ENCODE measurements at regions not wholly inside any gene's neighbourhood (a gene's known extent, or its start where the extent isn't known, plus 50 kb on each side); places are given as distances from the start of the nearest gene placed in this dataset.
"Not testable (repeated sequence)": the region's sequence is repeated elsewhere in the genome, so short reads cannot be mapped to it uniquely, and the experiment has no call there.

DNA sequence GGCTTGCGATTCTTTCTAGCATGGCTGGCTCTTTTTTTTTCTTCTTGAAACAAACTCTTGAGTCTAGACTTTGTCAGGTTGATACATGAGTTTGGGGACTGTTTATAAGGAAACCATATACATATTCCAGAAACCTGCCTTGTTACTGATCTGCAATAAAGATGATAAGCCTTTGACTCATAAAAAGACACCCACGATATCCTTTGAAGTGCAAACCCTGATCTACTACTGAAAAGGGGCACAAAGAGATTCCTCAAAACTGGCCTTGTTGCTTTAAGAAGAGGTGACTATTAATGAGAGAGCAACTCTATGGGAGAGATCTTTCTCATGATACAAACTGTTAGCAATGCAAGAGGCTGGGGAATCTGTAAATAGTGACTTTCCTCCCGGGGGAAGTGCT, 247.1 kb downstream of the ANKRD30B start:
- ATAC-seq (ENCODE audit: low FRiP score); DNase-seq (ENCODE audit: low spot score): not testable (repeated sequence)

DNA sequence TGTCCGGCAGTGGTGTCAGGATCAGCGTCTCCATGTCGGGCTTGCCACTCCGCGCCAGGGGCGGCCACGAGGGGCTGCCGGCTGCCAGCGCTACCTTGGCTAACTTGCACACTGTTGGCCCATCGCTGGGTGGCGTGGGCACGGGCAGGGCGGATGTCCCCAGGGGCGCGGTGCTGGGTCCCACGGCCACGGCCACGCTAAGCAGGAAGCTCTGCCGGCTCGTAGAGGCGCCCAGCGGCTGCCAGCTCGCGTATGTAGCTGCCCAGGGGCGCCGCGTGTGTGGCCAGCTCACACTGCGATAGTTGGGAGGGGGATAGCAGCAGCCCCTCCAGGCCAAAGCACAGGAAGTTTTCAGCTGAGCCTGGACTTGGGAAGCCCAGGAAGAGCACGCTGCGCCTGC, 249.4 kb downstream of the ANKRD30B start:
- ATAC-seq (ENCODE audit: low FRiP score) (no peak), DNase-seq (ENCODE audit: low spot score) (no peak)
- TF ChIP-seq, protein P1, sequence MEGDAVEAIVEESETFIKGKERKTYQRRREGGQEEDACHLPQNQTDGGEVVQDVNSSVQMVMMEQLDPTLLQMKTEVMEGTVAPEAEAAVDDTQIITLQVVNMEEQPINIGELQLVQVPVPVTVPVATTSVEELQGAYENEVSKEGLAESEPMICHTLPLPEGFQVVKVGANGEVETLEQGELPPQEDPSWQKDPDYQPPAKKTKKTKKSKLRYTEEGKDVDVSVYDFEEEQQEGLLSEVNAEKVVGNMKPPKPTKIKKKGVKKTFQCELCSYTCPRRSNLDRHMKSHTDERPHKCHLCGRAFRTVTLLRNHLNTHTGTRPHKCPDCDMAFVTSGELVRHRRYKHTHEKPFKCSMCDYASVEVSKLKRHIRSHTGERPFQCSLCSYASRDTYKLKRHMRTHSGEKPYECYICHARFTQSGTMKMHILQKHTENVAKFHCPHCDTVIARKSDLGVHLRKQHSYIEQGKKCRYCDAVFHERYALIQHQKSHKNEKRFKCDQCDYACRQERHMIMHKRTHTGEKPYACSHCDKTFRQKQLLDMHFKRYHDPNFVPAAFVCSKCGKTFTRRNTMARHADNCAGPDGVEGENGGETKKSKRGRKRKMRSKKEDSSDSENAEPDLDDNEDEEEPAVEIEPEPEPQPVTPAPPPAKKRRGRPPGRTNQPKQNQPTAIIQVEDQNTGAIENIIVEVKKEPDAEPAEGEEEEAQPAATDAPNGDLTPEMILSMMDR (IDR thresholded peaks at IDR 0.05) = no peak

DNA sequence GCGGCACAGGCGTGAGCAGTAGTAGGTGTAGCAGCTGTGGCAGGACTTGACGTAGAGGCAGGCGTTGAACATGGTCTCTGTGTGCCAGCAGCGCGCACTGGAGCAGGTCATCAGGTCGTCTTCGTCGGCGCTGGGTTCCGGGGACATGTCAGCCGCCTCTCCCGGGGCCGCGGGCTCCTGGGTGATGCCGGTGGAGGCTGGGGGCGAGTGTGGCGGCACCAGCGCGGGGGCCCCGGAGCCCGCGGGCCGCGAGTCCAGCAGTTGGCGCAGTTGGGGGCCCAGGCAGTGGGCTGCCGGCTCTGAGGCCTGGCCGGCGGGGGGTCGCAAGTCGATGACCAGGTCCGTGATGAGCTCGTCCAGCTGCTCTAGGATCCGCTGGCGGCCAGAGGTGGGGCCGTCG, 249.9 kb downstream of the ANKRD30B start:
- not testable (repeated sequence) for DNase-seq (ENCODE audit: low spot score); ATAC-seq (ENCODE audit: low FRiP score)

DNA sequence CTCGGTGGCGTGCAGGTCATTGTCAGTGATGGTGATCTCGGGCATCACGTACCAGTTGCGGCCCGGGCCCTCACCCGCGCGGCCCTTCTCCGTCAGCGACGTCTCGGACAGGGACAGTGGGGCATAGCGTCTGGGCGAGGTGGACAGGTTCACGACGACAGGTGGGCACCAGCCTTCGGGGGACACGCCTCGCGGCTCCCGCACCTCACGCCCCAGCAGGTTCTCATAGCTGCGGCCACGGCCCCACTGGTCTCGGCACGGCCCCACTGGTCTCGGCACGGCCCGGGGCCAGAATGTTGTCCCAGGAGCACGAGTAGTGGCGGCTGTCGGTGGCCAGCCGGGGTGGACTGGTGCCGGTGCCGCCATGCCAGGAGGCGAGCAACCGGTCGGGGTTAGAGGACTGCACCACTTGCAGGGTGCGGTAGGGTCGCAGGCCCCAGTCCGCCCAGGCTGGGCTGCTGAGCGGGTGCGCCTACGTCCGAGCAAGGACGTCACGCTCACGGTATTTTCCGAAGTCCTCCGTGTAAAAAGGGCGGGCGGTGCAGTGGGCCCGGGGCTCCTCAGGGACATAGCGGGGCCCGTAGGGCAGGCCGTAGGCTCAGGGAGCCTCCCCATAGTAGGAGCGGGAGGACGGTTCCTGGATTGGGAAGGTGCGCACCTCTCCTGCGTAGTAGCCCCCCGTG, 250.5 kb downstream of the ANKRD30B start:
- DNase-seq (ENCODE audit: low spot score); ATAC-seq (ENCODE audit: low FRiP score): not testable (repeated sequence)

DNA sequence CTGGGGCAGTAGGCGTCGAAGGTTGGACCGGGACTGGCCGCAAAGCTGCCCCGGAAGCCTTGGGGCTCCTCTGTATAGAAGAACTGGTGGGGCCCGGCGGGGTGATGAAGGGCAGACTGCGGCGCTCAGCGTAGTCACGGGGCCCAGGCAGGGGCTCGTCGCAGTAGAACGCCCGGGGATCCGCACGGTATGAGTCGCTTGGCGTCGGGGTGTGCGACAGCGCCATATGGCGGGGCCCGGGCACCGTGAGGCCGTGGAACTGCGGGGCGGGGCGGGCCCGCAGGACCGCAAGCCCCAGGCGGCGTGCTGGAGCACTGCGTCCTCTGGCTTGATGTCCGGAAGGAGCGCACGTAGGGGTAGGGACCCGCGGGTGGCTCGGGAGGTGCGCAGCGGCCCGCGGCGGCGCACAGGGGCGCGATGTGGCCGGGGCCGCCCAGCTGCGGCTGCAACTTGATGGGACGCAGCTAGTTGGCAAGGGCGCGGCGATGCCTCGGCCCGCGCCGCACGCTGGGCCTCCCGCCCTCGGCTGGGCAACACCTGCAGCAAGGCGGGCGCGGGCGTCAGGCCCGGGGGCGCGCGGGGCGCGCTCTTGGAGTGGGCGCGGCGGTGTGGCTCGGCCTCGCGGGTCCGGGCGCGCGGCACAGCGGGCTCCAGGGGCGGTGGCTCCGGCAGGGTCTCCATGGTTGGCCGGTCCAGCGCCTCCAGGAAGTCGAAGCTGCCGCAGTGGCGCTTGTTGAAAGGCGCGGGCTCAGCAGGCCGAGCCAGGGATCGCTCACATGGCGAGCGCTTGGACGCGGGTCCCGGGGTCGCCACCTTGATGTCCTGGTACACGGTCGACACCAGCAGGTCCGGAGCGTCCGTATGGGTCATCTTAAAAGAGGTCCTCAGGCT, 251.4 kb downstream of the ANKRD30B start:
- TF ChIP-seq, protein P1 (IDR thresholded peaks at IDR 0.05) = no peak
- no peak for DNase-seq (ENCODE audit: low spot score)
- no peak for ATAC-seq (ENCODE audit: low FRiP score)

DNA sequence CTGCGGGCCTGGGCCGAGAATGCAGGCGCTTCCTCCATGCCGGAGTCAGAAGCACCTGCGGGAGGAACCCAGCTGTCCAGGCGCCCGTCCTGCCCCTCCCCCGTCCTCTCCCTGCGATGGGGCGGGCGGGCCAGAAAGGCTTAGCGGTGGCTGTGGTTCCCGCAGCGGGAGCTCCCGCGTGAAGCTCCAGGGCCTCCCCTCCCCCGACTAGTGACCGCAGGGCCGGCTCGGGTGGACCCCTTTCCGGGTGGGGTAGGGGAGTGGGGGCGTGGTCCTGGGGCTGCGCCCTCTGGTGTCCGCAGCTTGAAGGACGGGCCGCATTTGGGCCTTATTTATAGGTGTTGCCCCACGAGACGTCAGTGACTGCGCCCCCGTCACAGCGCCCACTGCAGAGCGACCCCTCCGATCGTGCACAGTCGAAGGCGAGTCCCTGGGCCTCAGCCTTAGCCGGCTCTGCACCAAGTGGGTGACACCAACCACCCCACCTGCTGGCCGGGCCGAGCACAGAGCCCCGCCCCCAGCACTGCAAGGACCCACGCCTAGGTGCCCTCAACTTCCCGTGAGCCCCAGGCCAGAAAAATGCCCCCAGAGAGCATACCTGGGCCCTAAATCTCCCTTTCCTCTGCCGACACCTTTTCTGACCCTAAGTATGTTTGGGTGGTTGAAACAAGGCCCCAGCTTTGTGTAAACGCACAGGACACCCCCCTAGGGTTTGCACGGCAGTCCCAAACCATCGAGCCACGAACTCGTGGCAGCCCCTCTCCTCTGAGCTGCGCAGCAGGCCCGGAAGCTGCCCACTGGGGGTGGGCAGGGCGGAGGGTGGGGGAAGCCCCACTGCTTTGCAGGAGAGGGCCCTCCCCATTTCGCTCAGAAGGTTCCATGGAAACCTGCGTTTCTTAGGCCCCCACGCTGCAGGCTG, 252.4 kb downstream of the ANKRD30B start:
- not testable (repeated sequence) for DNase-seq (ENCODE audit: low spot score)

DNA sequence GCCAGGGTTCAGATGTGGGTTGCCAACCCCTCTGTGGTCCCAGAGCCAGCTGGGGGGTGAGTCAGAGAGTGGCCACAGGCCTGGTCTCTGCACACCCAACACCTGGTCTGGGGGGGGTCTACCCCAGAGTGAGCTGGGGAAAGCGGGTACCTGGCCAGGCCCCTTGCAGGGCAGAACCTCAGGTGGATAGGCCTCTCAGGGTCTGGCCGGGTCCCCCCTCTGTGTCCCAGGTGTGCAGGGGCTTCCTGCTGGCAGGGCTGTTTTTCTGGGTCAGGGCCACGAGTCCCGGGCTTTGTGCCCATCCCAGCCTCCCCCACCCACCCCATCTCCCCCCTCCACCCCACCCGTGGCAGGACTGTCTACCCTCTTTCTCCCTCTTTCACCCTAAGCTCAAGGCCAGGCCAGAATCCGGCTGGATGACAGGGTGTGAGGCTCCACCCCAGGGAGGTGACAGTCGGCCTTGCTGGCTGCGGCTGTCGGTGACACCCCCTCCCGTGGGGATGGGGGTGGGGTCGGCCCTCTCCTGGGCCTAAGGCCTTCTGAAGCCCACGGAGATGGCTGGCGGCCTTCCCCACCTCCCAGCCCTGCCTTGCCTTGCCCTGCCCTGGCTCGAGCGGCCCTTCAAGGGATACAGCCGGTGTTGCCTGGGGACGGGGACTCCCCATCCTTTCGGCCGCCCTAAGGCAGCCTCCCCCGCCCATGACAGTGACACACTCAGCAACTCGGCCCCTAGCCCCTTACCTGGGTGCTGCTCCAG, 253.2 kb downstream of the ANKRD30B start:
- not testable (repeated sequence) for ATAC-seq (ENCODE audit: low FRiP score); DNase-seq (ENCODE audit: low spot score)

More for the DNA sequence above, 252.4 kb downstream of the ANKRD30B start:
- ATAC-seq (ENCODE audit: low FRiP score) = not testable (repeated sequence)

DNA sequence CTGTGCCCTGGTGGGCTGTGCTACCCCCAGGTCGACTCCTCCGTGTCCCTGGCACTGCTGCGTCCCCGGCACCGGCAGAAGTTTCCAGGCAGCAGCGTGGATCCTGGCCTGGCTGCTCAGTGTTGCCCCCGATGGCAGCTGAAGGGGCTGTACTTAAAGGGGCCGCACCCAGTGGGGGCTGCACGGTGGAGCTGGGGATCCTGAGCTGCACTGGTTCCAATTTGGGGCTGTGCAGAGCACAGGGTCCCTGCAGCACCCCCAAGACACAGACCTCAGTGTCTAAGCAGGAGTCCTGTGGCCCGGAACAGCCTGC, 253.8 kb downstream of the ANKRD30B start:
- ATAC-seq (ENCODE audit: low FRiP score); DNase-seq (ENCODE audit: low spot score): not testable (repeated sequence)

DNA sequence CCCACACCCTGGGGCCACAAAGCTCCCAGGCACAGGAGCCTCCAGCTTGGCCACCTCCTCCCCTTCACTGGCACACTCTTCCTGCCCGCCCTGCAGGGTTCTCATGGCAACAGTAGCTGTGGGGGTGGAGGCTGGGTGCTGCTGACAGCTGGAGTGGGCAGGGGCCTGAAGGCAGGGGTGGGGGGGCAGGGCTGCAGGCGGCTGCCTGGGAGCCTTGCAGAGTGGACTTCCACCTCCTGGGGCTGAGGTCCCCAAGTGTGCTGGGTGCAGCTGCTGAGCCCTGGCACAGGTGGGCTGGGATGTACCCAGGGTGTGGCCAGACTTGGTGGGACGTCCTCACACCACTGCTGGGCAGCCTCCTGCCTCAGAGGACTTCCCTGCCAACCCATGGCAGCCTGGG, 254.8 kb downstream of the ANKRD30B start:
- not testable (repeated sequence) for ATAC-seq (ENCODE audit: low FRiP score); DNase-seq (ENCODE audit: low spot score)

DNA sequence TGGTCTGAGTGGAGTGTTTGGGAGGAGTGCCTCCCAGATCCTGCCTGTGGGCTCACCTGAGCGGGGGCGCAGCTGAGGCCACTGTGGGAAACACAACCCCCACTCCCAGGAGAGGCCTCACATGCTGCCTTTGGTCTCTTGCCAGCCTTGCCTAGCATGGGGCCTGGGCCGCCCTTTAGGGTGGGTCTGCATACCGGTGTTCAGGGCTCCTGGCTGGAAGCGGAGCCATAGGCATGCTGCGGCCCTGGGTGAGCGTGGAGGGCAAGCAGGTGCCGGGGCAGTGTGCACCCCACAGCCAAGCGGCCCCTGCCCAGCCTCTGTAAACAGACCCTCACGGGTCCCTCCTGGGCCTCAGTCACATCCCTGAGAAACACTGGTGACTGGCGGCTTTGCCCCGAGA, 255.3 kb downstream of the ANKRD30B start:
- ATAC-seq (ENCODE audit: low FRiP score); DNase-seq (ENCODE audit: low spot score): not testable (repeated sequence)

DNA sequence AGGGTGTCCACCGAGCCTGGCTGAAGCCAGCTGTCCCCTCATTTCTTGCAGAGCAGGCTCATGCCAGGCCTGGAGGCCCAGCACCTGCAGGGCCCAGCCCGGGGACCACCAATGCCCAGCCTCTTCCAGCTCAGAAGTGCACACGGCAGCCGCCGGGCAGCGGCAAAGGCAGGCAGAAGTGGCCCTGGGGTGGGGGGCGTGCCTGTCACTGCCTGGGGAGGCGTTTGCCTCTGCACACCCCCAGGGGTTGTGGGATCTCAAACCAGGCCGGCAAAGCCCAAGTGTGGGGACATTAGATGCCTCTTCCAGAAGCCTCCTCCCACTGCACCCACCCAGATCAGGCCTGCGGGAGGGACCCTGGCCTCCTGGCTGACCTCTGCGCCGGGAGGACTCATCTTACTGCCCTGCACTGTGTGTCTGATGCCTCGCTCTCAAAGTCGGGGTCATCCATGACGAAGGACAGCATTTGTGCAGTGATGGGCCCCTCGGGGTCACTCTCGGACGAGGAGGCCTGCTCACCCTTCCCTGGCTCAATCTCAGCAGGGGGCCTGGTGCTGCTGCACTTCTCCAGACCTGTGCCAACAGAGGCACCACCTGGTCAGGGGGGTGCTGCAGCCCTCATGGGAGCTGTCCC, 255.8 kb downstream of the ANKRD30B start:
- not testable (repeated sequence) for ATAC-seq (ENCODE audit: low FRiP score)

DNA sequence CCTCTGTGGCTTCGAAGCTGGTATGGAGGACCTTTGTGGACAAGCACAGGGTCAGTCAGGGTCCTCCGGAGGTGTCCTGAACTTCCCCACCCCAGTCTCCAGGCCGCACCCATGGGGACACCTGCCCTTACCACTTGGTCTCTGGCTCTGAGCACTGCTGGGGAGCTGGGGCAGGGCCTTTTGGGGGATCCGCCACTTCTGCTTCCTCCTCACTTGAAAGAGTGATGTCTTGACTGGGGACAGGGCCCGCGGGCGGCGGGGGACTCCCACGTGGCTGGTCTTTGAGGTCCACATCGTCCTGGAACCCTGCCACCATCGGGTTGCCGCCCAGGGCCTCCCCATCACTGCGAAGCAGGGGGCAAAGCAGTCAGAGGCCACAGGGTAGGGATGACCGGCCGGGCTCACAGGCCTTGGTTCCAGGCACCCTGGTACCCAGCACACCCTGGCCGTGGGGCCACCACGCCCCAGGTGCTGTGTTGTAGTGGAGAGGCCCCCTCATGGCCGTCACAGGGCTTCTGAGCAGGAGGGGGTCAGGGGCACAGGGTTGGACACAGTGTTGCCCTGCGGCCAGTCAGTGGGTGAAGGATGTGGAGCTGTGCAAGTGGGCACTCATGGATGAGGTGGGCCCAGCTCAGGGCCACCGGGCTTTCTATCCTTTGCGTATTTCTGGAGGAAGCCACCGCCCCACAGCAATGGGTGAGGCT, 256.4 kb downstream of the ANKRD30B start:
- not testable (repeated sequence) for DNase-seq (ENCODE audit: low spot score); ATAC-seq (ENCODE audit: low FRiP score)

More for the DNA sequence above, 255.8 kb downstream of the ANKRD30B start:
- DNase-seq (ENCODE audit: low spot score) = not testable (repeated sequence)
